ENCODE measurements at regions not wholly inside any gene's neighbourhood (a gene's known extent, or its start where the extent isn't known, plus 50 kb on each side); places are given as distances from the start of the nearest gene placed in this dataset.

GRCh38 chr13:75024602-75025001, 457.4 kb downstream of the TBC1D4 start:
- in situ Hi-C loops (cut with HindIII; ENCODE audit: low pct_unique_long_range_greater_than_20kb, low sequenced_read_pairs) (no loop called here), intact Hi-C loops (cut with micrococcal nuclease; ENCODE audit: unreplicated experiment) (no loop called here)
- Histone ChIP-seq H3K36me3 (ENCODE audit: control insufficient read depth, insufficient read depth, low read length) (no peaks in the 10 kb centered on the region), H3K27ac (ENCODE audit: low read length) (no peak overlapping the region), H3K27me3 (ENCODE audit: control insufficient read depth, insufficient read depth, low read length) (no peaks in the 10 kb centered on the region), H3K4me3 (ENCODE audit: low read depth in 2 of 2, low read length in 2 of 2) (no peak overlapping the region), H3K4me1 (ENCODE audit: control insufficient read depth, insufficient read depth, low read length) (no peaks in the 10 kb centered on the region), H3K9me3 (ENCODE audit: control insufficient read depth, insufficient read depth, low read depth, low read length) (no peaks in the 10 kb centered on the region)
- CTCF ChIA-PET = no interaction called here
- TF ChIP-seq SIN3A (IDR thresholded peaks at IDR 0.05; ENCODE audit: borderline replicate concordance, insufficient read depth, low read depth, low read length) = no peak
- TF ChIP-seq POLR2AphosphoS5 (IDR thresholded peaks at IDR 0.05; ENCODE audit: low read depth, low read length) = no peak
- no peak for TF ChIP-seq CTCF (IDR thresholded peaks at IDR 0.05)
- TF ChIP-seq TCF7L2 (IDR thresholded peaks at IDR 0.05; ENCODE audit: low read depth, low read length) = no peak
- no peak for TF ChIP-seq REST (IDR thresholded peaks at IDR 0.05; ENCODE audit: insufficient read depth in 1 of 2, low read depth in 2 of 2, low read length in 1 of 2)
- BruUV-seq (replicated peaks) = no TSS peak
- POLR2A ChIA-PET = no interaction called here
- DNase-seq (ENCODE audit: low read depth, low spot score) (no peak), ATAC-seq (no peak)

- Histone ChIP-seq H3K4me1 (ENCODE audit: control insufficient read depth, insufficient read depth, low read length) (no peaks in the 10 kb centered on the region), H3K9me3 (ENCODE audit: control insufficient read depth, insufficient read depth, low read depth, low read length) (no peaks in the 10 kb centered on the region), H3K27ac (ENCODE audit: low read length) (no peak overlapping the region), H3K36me3 (ENCODE audit: control insufficient read depth, insufficient read depth, low read length) (no peaks in the 10 kb centered on the region), H3K27me3 (ENCODE audit: control insufficient read depth, insufficient read depth, low read length) (no peaks in the 10 kb centered on the region), H3K4me3 (ENCODE audit: low read depth in 2 of 2, low read length in 2 of 2) (no peak overlapping the region)
- in situ Hi-C loops (cut with HindIII; ENCODE audit: low pct_unique_long_range_greater_than_20kb, low sequenced_read_pairs) = no loop called here
- no TSS peak for BruUV-seq (replicated peaks)
- DNase-seq (ENCODE audit: low read depth, low spot score) (no peak), ATAC-seq (no peak)
- CTCF ChIA-PET = no interaction called here
- TF ChIP-seq REST (IDR thresholded peaks at IDR 0.05; ENCODE audit: insufficient read depth in 1 of 2, low read depth in 2 of 2, low read length in 1 of 2) (no peak), SIN3A (IDR thresholded peaks at IDR 0.05; ENCODE audit: borderline replicate concordance, insufficient read depth, low read depth, low read length) (no peak), TCF7L2 (IDR thresholded peaks at IDR 0.05; ENCODE audit: low read depth, low read length) (no peak), CTCF (IDR thresholded peaks at IDR 0.05) (no peak), POLR2AphosphoS5 (IDR thresholded peaks at IDR 0.05; ENCODE audit: low read depth, low read length) (no peak)
- POLR2A ChIA-PET = no interaction called here
- intact Hi-C loops (cut with micrococcal nuclease; ENCODE audit: unreplicated experiment) = no loop called here
Observed at GRCh38 chr13:75023609-75024008, 458.4 kb downstream of the TBC1D4 start.

All from Panc1 (cell line).